Ishikawa (cell line): ENCODE measurements at regions not wholly inside any gene's neighbourhood (a gene's known extent, or its start where the extent isn't known, plus 50 kb on each side); places are given as distances from the start of the nearest gene placed in this dataset.

ENCODE experiments used
- CEBPB ChIP-seq: IDR thresholded peaks from 2 replicates; pipeline ENCODE4 v1.6.1; 2012
- CREB1 ChIP-seq: IDR thresholded peaks from 2 replicates; pipeline ENCODE4 v1.6.1; 2012; ENCODE audit warnings: low read depth
- FOXM1 ChIP-seq: IDR thresholded peaks from 2 replicates; pipeline ENCODE4 v1.6.1; 2012; ENCODE audit warnings: low read depth, borderline replicate concordance
- MAX ChIP-seq: IDR thresholded peaks from 2 replicates; pipeline ENCODE4 v1.6.1; 2012
- RAD21 ChIP-seq: IDR thresholded peaks from 2 replicates; pipeline ENCODE4 v1.6.1; 2012; ENCODE audit warnings: low read depth
- REST ChIP-seq: IDR thresholded peaks from 2 replicates; pipeline ENCODE4 v1.6.1; 2012; ENCODE audit warnings: low read depth, mild to moderate bottlenecking
- TAF1 ChIP-seq: IDR thresholded peaks from 2 replicates; pipeline ENCODE4 v1.6.1; 2012; ENCODE audit warnings: low read depth, mild to moderate bottlenecking
- TCF12 ChIP-seq: IDR thresholded peaks from 2 replicates; pipeline ENCODE4 v1.6.1; 2012; ENCODE audit warnings: low read depth
- TEAD4 ChIP-seq: IDR thresholded peaks from 2 replicates; pipeline ENCODE4 v1.6.1; 2012
- ZBTB7A ChIP-seq: IDR thresholded peaks from 2 replicates; pipeline ENCODE4 v1.6.1; 2012; ENCODE audit warnings: low read depth

- TF ChIP-seq REST (no peak), RAD21 (no peak), TEAD4 (no peak), MAX (no peak), TAF1 (no peak), FOXM1 (no peak), TCF12 (no peak), CEBPB (no peak), CREB1 (no peak), ZBTB7A (no peak)
Observed at GRCh38 chr3:65006300-65006739, 318.5 kb upstream of the ADAMTS9 start.
